Activated T-cell treated with anti-CD3 and anti-CD28 coated beads for 4 hours (primary cell): ENCODE measurements at regions not wholly inside any gene's neighbourhood (a gene's known extent, or its start where the extent isn't known, plus 50 kb on each side); places are given as distances from the start of the nearest gene placed in this dataset.

Experiments
- DNase-seq: peaks from one replicate; pipeline ENCODE4 v3.0.0-alpha.2; 2020

GRCh38 chr13:44191504-44192171 is 182.0 kb upstream of the SERP2 start:
- DNase-seq: peak; percentile 21

DNA sequence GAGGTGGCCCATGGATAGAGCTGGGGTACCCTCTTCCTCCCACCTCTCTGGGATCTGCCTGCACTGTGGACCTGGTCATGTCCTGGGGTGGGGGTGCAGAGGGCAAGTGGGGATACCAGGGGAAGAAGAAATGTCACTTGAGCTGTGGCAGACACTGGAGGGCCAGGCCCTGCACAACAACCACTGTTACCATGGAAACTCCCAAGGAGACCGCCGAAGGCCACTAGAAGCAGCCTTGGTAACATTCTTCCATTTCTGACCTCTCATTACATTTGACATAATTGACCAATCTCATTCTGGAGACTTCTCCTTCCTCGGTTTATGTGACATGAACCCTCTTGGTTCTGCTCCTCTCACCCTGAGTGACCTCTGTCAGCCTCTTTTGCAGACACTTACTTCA is 179.9 kb upstream of the SERP2 start:
- DNase-seq: no peak

GRCh38 chr13:44195245-44195644 is 178.4 kb upstream of the SERP2 start:
- DNase-seq: no peak

GRCh38 chr13:44196196-44196751 is 177.3 kb upstream of the SERP2 start:
- no peak for DNase-seq

GRCh38 chr13:44197791-44198770 is 175.5 kb upstream of the SERP2 start:
- DNase-seq: no peak

DNA sequence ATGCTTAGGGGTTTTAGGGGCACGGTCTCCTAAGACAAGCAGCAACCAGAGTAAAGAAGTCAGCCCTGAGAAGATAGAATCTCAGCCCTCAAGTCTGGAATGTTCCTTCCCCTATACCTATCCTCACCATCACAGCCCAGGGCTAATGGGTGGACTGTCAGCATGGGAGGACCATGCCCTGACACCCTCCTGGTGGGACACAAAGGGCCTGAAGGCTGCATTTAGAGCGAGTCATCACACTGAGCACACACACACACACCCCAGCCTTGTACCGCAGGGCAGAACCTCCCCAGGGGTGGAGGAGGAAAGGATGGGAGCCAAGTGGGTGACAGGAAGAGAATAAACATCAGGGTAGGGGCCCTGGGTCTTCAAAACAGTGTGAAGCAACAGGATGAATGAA is 174.8 kb upstream of the SERP2 start:
- no peak for DNase-seq

DNA sequence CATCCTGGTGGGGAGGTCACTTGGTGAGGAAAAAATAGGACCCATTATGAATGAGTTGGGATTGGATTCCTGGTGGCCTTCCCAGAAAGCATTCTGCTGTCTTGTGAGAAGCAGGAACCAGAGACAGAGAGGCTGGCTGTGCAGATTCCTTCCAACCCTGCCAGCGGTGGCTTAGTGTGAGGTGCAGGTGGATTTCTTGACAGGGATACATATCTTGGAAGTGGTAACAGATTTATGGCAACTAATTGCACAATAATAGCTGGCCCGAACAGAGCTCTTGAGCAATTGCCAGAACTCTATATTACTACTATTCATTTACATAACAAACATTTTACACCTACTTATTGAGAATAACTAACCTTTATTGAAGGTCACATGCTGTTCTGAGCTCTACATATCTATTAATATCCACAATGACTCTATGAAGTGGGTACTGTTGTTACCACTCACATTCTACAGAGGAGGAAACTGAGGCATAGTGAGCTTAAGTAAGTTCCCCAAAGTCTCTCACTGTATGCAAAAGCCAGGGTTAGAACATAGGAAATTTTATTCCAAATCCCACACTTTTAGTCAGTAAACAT is 173.9 kb upstream of the SERP2 start:
- DNase-seq: no peak

GRCh38 chr13:44206434-44206833 is 167.2 kb upstream of the SERP2 start:
- no peak for DNase-seq

DNA sequence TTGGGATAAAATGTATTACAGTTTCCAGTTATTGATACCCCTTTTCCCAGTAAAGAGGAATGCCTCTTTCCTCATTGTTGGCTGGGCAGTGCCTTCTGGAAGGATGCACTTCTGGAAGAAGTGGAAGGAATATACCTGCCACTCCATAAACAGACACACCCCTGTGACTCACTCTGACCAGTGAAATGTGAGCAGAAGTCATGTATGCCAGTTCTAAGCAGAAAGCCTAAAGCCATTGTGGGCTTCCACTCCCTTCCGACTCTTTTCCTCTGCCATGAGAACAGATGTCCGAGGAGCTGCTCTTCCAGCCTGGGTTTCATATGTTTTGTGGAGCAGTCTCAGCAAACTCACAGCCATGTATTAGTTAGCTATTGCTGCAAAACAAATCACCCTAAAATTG is 166.1 kb upstream of the SERP2 start:
- DNase-seq: no peak

DNA sequence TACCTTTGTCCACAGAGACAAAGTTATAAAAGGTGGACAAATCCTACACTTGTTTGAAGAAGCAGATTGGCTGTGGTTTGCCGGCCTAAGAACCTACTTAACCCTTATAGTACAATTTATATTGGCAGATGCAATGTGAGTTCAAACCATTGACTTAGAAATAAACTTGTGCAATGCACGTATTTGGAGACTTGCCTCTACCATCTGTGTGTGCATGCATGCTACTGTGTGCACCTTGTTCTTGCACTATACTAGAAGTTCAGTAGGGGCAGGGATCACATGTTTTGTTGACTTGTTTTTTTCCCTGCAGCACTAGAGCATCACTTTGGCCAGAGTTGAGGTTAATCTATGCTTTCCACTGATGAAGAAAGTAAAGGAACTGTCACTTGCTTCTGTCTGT is 163.1 kb upstream of the SERP2 start:
- DNase-seq: no peak

DNA sequence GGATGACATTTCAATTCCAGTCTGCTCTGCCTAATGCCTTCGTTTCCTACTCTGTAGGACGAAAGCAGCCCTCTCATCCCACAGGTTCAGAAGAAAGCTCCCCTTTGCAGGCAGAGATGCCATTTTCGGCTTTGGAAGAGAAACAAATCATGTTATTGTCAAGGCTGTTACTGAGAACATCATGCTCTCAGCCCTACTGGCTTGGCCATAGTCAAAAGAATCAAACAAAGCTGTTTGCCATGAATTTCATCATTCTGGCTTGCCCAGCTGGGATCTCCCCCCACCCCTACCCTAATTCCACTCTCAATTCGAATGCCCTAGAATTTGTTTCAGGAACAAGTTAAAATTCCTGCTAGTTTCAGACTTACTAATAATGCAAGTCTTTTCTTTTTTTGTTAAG is 162.3 kb upstream of the SERP2 start:
- DNase-seq: no peak

DNA sequence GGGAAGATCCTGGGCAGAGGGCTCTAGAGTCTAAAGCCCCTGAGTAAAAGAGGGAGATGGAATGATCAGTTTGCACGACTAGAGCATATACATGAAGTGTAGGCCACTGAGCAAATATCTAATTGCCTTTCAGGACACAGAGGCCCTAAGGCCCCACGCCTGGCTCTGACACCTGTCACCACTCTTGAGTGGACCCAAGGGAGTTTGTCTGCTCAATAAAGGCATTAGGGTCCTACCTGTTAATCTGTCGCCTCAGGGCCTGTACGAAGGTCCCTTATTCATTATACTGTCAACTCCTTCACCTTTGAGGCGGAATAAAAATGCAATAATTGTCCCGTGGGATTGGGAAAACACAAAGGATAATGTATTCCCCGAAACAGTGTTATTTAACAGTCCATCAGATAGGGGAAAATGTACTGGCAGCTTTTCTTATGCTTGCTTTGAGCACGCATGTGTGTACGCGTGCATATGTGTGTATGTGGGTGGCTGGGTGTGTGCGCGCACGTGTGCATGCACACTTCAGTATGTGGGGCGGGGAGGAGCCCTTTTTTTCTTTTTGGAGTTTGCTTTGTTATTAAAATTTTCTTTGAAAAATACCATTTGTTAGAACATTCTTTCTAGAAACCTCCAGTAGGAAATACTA is 161.8 kb upstream of the SERP2 start:
- DNase-seq: no peak

DNA sequence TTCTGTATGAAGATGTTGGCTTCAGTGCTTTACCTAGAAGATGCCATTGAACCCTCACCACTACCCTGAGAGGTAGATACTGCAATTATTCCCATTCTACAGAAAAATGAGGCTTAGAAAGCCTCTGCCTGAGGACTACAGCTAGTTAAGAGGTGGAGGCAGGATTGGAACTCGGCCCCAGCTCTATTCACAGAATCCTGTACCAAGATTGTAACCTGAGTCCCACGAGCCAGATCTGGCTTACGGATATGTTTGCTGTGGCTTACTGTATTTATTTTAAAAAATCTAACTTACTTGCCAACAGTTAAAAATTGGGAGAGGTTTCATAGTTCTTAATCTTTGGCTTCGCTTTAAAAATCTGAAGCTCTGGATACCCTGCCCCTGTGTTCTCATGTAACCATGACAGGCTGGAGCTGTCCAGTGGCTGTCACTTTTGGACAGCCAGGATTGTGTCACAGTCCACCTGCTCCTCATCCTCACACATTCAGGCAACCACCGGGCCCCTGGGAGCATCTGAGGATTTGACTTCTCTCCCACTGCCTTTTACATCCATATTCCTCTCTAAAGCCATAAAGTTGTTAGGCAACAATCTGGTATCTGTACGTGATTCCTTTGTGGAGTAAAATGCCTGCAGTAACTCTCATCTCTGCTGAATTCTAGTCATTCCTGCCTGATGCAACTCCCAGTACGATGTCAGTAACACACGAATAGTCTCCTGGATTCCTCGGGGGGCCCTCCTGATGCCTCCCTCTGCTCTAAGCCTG is 160.8 kb upstream of the SERP2 start:
- DNase-seq: no peak

GRCh38 chr13:44218501-44219240 is 155.0 kb upstream of the SERP2 start:
- no peak for DNase-seq

GRCh38 chr13:44219577-44220548 is 153.8 kb upstream of the SERP2 start:
- DNase-seq: no peak

DNA sequence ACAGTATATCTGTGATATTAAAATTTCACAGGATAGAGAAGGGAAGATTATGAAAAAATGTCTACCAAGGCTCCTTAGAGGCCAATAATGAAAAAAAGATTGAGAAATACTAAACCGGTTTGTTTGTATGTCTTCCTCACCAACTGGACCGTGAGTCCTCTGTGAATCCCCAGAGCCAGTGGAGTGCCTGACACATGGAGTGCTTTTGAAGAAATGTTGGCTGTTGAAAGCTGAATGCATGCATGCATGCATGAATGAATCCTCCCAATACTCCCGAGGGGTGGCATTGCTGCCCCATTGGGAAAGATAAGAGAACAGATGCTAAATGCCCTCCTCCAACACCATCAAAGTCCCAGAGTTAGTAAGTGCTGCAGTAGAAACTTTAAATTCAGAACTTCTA is 152.7 kb upstream of the SERP2 start:
- no peak for DNase-seq

DNA sequence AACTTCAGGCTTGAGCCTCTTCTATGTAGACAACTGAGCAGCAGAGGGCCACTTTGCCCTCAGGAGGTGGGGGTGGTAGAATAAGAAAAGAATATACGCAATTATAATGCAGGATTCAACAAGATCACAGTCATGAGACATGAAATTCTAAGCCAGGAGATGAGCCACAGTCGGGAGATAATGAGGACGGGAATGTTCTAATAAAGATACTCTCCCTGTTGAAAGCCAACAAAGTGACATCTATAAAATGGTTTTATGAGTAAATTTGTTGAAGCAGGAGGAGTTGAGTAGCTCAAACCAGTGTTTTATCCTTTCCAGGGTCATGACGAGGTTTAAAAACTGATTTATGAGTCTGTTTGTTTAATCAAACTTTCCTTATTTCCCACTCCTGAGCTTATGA is 152.0 kb upstream of the SERP2 start:
- no peak for DNase-seq

DNA sequence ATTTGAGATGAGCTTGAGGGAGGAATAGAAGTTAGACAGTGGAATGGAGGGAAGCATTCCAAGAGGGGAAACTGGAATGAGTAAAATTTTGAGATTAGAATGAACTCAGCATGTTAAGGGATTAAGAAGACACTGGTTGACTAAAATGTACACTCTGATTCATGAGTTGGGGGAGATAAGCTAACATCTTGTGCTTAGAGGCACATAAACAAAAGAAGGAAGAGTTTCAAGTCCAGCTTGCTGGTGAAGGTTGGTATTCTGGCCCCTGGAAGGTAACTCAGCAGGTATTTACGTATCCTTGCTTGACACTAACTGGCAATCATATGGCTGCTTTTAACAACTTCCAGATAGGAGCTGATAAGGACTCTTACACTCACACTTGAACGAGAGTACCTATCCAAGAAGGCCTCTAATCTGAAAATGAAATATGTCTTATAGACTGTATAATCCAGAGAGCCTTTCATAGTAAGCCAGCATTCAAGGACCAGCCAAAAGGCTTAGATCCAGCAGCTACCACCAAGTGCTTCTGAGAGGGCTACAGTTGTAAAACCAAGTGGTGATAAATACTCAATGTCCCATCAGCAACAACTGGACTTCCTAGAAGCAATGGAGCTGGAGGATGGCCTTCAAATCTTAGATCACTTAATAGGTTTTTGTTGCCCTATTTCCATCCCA is 149.7 kb upstream of the SERP2 start:
- DNase-seq: no peak

DNA sequence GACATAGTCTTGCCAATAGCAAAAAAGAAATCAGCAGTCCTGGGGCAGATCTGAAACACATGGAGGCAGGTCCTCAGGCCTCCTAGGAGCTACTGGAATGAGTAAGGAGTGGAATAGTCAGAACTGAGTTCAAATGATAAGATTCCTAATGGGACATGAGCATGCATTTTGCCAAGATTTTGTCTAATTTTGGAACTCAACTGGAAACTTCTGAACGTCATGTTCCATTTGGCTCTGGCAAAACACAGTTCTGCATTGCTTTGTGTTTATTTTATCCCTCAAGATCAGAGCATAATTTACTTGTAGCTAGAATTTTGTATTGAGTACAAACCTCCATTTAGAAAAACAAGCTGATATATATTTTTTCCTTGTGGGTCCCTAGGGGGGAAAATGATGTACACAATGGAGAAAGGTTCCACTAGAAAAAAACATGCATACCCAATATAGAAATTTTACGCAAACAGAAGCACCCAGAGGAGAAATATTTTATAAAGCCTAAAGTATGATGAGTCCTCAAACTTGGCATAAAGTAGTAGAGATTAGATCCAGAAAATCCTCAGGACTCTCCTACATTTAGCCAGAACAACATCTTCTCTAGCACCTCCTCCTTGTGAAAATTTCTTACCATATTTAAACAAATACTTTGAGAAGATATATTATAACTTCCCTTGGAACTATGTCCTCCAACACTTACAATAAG is 149.0 kb upstream of the SERP2 start:
- DNase-seq: no peak
